Cardiac fibroblast (primary cell): ENCODE measurements at regions not wholly inside any gene's neighbourhood (a gene's known extent, or its start where the extent isn't known, plus 50 kb on each side); places are given as distances from the start of the nearest gene placed in this dataset.
"Not testable (repeated sequence)": the region's sequence is repeated elsewhere in the genome, so short reads cannot be mapped to it uniquely, and the experiment has no call there.

ENCODE experiments used
- DNase-seq, 2 donors: peaks; one replicate each; pipeline versions ENCODE4 v3.0.0 to v3.0.0-alpha.2; 2010; ENCODE audit warnings: low read depth in 2 of 2
- H3K4me3 ChIP-seq, 2 donors: replicated peaks in 1 of 2; 1 replicate in 1 of 2; 2 replicates in 1 of 2; pipeline ENCODE4 v1.5.1; 2011; ENCODE audit warnings: low read depth in 2 of 2, low read length in 2 of 2, mild to moderate bottlenecking in 2 of 2, moderate library complexity in 1 of 2
- CTCF ChIP-seq: IDR thresholded peaks from one replicate; pipeline ENCODE4 v1.5.1; 2011; ENCODE audit warnings: low read depth, mild to moderate bottlenecking, low read length, inconsistent platforms

GRCh38 chr4:165813606-165814005 is 59.4 kb upstream of the TLL1 start:
- TF ChIP-seq CTCF = no peak
- H3K4me3 ChIP-seq = no peak overlapping the region
- peak in 1 of 2 donors; percentile 12 for DNase-seq

- H3K4me3 ChIP-seq = no peak overlapping the region
- DNase-seq = peak; percentile 8 to 49
- no peak for TF ChIP-seq CTCF
These were observed 58.6 kb upstream of the TLL1 start for GRCh38 chr4:165814256-165815020.

GRCh38 chr4:165819126-165819525 is 53.9 kb upstream of the TLL1 start:
- not testable (repeated sequence) for DNase-seq, H3K4me3 ChIP-seq
